NCI-H774 (cell line): ENCODE measurements at regions not wholly inside any gene's neighbourhood (a gene's known extent, or its start where the extent isn't known, plus 50 kb on each side); places are given as distances from the start of the nearest gene placed in this dataset.
"Not testable (repeated sequence)": the region's sequence is repeated elsewhere in the genome, so short reads cannot be mapped to it uniquely, and the experiment has no call there.

Experiments used
- DNase-seq: peaks from one replicate; lab custom pipeline; 2025; lab: John Stamatoyannopoulos, UW

GRCh38 chr1:94302497-94302896, 65.1 kb upstream of the ARHGAP29 start:
- DNase-seq = no peak

GRCh38 chr1:94301186-94301585, 63.8 kb upstream of the ARHGAP29 start:
- DNase-seq = no peak

- DNase-seq = no peak
Observed at GRCh38 chr1:94300731-94301130, 63.3 kb upstream of the ARHGAP29 start.

DNA sequence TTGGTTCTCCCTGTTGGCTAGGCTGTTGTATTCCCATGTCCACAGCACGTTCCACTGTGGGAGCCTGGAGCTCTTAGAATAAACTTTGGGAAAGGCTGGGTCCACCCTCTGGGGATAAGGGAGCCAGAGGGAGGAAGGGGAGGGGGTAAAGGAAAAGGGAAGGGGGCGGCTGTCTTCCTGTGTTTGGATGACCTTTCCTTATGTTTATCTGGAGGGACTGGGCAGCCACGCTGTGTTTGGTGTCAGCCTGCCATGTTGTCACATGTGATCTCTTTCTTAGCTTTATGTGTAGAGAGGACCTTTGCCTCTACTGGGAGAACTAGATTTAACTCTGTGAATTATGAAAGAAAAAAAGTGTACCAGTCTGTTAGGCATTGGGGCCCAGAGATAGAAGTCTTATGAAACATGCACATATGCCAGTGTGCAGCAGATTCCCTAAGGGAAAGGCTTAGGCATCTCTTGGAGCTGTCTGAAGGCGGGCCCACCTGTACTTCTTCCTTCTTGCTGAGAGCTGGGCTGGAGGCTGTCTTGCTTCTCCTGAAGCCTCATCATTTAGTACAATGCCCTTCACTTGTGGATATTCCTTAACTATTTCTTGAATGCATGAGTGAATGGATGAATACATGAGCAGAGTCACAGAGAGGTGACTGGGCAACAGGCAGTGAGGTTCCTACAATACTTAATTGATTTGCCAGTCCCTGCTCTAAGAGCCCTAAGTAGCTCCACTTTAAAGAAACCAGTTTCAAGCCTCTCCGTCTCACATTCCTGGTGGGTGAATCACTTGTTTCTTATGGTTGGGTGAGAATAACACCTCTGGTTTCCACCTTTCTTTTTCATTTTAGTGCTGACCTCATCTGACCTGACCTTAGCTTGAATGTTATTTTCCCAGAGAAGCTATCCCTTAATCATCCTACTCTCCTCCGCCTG, 62.5 kb upstream of the ARHGAP29 start:
- no peak for DNase-seq

- no peak for DNase-seq
Observed at GRCh38 chr1:94298861-94299260, 61.5 kb upstream of the ARHGAP29 start.

DNA sequence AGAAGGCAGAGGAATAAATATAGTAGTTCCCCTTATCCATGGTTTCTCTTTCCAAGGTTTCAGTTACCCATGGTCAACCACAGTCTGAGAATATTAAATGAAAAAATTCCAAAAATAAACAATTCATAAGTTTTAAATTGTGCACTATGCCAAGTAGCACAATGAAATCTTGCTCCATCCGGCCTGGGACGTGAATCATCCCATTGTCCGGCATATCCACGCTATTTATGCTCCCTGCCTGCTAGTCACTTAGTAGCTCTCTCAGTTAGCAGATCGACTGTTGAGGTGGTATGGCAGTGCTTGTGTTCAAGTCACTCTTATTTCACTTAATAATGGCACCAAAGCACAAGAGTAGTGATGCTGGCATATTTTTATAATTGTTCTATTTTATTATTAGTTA, 58.6 kb upstream of the ARHGAP29 start:
- no peak for DNase-seq

DNA sequence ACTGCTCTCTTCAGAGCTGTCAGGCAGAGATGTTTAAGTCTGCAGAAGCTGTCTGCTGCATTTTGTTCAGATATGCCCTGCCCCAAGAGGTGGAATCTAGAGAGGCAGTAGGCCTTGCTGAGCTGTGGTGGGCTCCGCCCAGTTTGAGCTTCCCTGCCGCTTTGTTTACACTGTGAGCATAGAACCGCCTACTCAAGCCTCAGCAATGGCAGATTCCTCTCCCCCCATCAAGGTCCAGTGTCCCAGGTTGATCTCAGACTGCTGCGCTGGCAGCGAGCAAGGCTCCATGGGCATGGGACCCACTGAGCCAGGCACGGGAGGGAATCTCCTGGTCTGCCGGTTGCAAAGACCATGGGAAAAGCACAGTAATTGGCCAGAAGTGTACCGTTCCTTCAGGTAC, 55.6 kb upstream of the ARHGAP29 start:
- not testable (repeated sequence) for DNase-seq

DNA sequence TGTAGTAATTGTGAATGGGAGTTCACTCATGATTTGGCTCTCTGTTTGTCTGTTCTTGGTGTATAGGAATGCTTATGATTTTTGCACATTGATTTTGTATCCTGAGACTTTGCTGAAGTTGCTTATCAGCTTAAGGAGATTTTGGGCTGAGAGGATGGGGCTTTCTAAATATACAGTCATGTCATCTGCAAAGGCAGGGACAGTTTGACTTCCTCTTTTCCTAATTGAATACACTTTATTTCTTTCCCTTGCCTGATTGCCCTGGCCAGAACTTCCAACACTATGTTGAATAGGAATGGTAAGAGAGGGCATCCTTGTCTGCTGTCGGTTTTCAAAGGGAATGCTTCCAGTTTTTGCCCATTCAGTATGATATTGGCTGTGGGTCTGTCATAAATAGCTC, 51.9 kb upstream of the ARHGAP29 start:
- not testable (repeated sequence) for DNase-seq
